MCF 10A (cell line): ENCODE measurements at regions not wholly inside any gene's neighbourhood (a gene's known extent, or its start where the extent isn't known, plus 50 kb on each side); places are given as distances from the start of the nearest gene placed in this dataset.
"Not testable (repeated sequence)": the region's sequence is repeated elsewhere in the genome, so short reads cannot be mapped to it uniquely, and the experiment has no call there.

ENCODE experiments used
- BruUV-seq: library from RNA; stranded (reverse); fragments of 400-500 nt; replicated peaks from 2 replicates; lab custom pipeline; 2021; lab: Mats Ljungman, UMichigan
- CTCF ChIA-PET: fragments of 300-600 bp; sonication (Branson Sonifier 250); formaldehyde crosslinking; extraction: SDS; loops from one replicate; lab custom pipeline; 2021; ENCODE audit warnings: antibody characterized with exemption, inconsistent platforms; lab: Yijun Ruan, JAX
- POLR2A ChIA-PET: fragments of 300-600, 350-650 bp; sonication (Branson Sonifier 250); formaldehyde crosslinking; extraction: SDS; loops from one replicate; lab custom pipeline; 2020; ENCODE audit warnings: antibody characterized with exemption, inconsistent platforms; lab: Yijun Ruan, JAX
- DNase-seq: peaks from one replicate; pipeline ENCODE4 v3.0.0-alpha.2; 2018; ENCODE audit not compliant: unreplicated experiment
- H3K27ac Mint-ChIP-seq: one replicate; pipeline ENCODE4 v1.8.0; 2022; ENCODE audit warnings: mild to moderate bottlenecking, low read depth, mixed read lengths; ENCODE audit not compliant: unreplicated experiment
- H3K27me3 Mint-ChIP-seq: one replicate; pipeline ENCODE4 v1.8.0; 2022; ENCODE audit warnings: mixed read lengths; ENCODE audit not compliant: insufficient read depth, unreplicated experiment
- H3K36me3 Mint-ChIP-seq: one replicate; pipeline ENCODE4 v1.8.0; 2022; ENCODE audit warnings: mild to moderate bottlenecking, moderate library complexity, mixed read lengths; ENCODE audit not compliant: insufficient read depth, unreplicated experiment
- H3K4me1 Mint-ChIP-seq: one replicate; pipeline ENCODE4 v1.8.0; 2022; ENCODE audit warnings: mixed read lengths; ENCODE audit not compliant: insufficient read depth, unreplicated experiment
- H3K4me3 Mint-ChIP-seq: one replicate; pipeline ENCODE4 v1.8.0; 2022; ENCODE audit warnings: mild to moderate bottlenecking, moderate library complexity, mixed read lengths; ENCODE audit not compliant: unreplicated experiment
- H3K9me3 Mint-ChIP-seq: one replicate; pipeline ENCODE4 v1.8.0; 2022; ENCODE audit warnings: mixed read lengths; ENCODE audit not compliant: unreplicated experiment
- intact Hi-C: fragments of 100-400 bp; cut with micrococcal nuclease; formaldehyde crosslinking; loops from 2 replicates; pipeline ENCODE4 v1.14.1; 2022
- TF ChIP-seq, protein P1 (sequence below): fragments of 200-600 bp; IDR thresholded peaks from one replicate; pipeline ENCODE4 v1.8.0; 2022; ENCODE audit warnings: antibody characterized with exemption, mild to moderate bottlenecking; ENCODE audit not compliant: unreplicated experiment

DNA sequence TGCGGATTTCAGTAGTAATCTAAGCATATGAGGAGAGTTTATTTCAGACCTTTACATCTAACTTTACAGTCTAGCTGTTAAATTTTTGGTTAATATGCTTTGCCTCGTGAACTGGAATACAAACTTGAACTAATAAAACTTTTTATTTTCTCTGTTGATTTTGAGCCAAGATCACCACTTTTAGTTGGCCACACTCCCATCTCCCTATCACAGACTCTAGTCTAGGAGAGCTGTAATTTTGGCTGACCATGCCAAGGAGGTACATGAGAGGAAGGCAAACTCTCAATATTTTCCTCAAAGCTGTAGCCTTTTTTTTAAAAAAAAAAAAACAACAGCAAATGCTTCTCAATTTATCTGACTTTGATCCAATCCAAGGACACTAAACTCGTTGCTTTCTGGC, 597.5 kb upstream of the PCDH7 start:
- no TSS peak for BruUV-seq
- Mint-ChIP-seq H3K27ac (no peak overlapping the region), H3K27me3 (no peaks in the 10 kb centered on the region), H3K9me3 (no peaks in the 10 kb centered on the region), H3K4me3 (no peak overlapping the region), H3K4me1 (no peaks in the 10 kb centered on the region), H3K36me3 (no peaks in the 10 kb centered on the region)
- ChIA-PET CTCF (no interaction called here), POLR2A (no interaction called here)
- intact Hi-C loops, result no loop called here
- TF ChIP-seq, protein P1, sequence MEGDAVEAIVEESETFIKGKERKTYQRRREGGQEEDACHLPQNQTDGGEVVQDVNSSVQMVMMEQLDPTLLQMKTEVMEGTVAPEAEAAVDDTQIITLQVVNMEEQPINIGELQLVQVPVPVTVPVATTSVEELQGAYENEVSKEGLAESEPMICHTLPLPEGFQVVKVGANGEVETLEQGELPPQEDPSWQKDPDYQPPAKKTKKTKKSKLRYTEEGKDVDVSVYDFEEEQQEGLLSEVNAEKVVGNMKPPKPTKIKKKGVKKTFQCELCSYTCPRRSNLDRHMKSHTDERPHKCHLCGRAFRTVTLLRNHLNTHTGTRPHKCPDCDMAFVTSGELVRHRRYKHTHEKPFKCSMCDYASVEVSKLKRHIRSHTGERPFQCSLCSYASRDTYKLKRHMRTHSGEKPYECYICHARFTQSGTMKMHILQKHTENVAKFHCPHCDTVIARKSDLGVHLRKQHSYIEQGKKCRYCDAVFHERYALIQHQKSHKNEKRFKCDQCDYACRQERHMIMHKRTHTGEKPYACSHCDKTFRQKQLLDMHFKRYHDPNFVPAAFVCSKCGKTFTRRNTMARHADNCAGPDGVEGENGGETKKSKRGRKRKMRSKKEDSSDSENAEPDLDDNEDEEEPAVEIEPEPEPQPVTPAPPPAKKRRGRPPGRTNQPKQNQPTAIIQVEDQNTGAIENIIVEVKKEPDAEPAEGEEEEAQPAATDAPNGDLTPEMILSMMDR, result no peak
- no peak for DNase-seq

DNA sequence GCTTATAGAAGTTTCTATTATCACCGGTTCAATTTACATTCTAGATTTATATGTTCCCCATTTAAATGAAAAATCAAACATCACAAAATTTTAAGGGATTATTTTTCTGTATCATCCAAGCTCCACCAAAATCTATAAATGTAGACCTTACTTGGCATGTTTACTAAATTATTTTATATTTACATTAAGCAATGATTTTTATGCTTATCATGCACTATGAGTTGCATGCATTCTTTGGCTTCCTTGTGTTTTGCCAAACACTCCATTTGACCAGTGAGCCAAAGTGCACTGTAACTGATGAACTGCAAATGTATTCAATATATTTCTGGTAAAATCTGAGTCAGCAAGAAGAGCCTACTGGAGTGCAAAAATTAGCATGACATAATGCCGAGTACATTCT, 595.5 kb upstream of the PCDH7 start:
- H3K4me1 Mint-ChIP-seq, H3K27me3 Mint-ChIP-seq, POLR2A ChIA-PET, H3K9me3 Mint-ChIP-seq, H3K4me3 Mint-ChIP-seq, intact Hi-C loops, H3K36me3 Mint-ChIP-seq, CTCF ChIA-PET, DNase-seq, H3K27ac Mint-ChIP-seq, BruUV-seq: not testable (repeated sequence)

DNA sequence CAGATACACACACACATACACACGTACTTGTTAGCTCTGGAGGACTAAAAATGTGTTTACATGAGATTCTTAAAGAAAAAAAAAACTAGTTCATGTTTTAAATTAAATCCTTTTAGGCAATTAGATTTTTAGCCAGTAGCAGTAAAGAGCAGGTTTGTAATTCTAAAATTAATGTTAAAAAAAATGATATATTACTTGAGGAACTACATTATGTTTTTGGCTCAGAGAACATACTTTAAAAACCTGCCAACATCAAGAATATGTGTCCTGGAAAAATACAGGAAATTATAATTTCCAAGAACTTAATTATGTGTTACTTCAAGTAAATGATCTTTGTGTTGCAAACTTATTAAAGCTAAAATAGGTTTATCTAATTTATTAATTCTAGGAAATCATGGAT, 594.3 kb upstream of the PCDH7 start:
- Mint-ChIP-seq H3K4me1 (no peaks in the 10 kb centered on the region), H3K4me3 (no peak overlapping the region), H3K27ac (no peak overlapping the region), H3K27me3 (no peaks in the 10 kb centered on the region), H3K36me3 (no peaks in the 10 kb centered on the region), H3K9me3 (no peaks in the 10 kb centered on the region)
- ChIA-PET POLR2A (no interaction called here), CTCF (interaction anchor here (0.6 kb wide), 1 partner anchor 880 kb away, joined by 3 read pairs; no protein-coding TSS in a partner anchor)
- intact Hi-C loops, result no loop called here
- no peak for DNase-seq
- TF ChIP-seq, protein P1, result no peak
- no TSS peak for BruUV-seq

DNA sequence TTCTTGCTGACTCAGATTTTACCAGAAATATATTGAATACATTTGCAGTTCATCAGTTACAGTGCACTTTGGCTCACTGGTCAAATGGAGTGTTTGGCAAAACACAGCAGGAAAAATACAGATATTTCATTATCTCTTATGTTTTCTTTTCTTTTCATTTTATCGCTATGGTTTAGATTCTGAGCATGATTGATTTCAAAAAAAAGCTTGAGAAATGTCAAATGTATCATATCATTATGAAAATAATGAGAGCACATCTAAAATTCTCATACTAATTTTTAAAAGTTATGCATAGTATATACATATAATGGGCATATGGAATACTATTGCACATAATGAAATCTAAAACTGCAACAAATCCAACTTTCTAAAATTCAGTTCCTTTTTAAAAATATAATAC, 593.8 kb upstream of the PCDH7 start:
- POLR2A ChIA-PET, result no interaction called here
- no peak overlapping the region for H3K4me3 Mint-ChIP-seq
- CTCF ChIA-PET, result no interaction called here
- H3K36me3 Mint-ChIP-seq, result no peaks in the 10 kb centered on the region
- H3K27ac Mint-ChIP-seq, result no peak overlapping the region
- DNase-seq, result no peak
- BruUV-seq, result no TSS peak
- no peaks in the 10 kb centered on the region for H3K4me1 Mint-ChIP-seq
- H3K27me3 Mint-ChIP-seq, result no peaks in the 10 kb centered on the region
- H3K9me3 Mint-ChIP-seq, result no peaks in the 10 kb centered on the region
- intact Hi-C loops, result no loop called here
- TF ChIP-seq, protein P1, result no peak

DNA sequence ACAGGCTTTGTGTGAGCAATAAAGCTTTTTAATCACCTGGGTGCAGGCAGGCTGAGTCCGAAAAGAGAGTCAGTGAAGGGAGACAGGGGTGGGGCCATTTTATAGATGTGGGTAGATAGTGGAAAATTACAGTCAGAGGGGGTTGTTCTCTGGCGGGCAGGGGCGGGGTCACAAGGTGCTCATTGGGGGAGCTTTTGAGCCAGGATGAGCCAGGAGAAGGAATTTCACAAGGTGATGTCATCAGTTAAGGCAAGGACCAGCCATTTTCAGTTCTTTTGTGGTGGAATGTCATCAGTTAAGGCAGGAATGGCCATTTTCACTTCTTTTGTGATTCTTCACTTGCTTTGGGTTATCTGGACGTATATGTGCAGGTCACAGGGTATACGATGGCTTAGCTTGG, 571.3 kb upstream of the PCDH7 start:
- H3K36me3 Mint-ChIP-seq, H3K4me1 Mint-ChIP-seq, H3K4me3 Mint-ChIP-seq, H3K27me3 Mint-ChIP-seq, intact Hi-C loops, BruUV-seq, CTCF ChIA-PET, DNase-seq, H3K27ac Mint-ChIP-seq: not testable (repeated sequence)
- POLR2A ChIA-PET, result interaction anchor here (0.6 kb wide), 1 partner anchor 494 kb away, joined by 3 read pairs; no protein-coding TSS in a partner anchor
- peaks cover 24% of the 10 kb centered on the region for H3K9me3 Mint-ChIP-seq

DNA sequence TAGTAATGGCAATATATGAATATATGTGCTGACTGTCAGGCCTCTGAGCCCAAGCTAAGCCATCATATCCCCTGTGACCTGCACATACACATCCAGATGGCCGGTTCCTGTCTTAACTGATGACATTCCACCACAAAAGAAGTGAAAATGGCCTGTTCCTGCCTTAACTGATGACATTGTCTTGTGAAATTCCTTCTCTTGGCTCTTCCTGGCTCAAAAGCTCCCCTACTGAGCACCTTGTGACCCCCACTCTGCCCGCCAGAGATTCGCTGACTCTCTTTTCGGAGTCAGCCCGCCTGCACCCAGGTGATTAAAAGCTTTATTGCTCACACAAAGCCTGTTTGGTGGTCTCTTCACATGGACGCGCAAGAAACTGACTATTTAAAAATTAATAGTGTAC, 570.6 kb upstream of the PCDH7 start:
- H3K36me3 Mint-ChIP-seq, H3K4me1 Mint-ChIP-seq, H3K27ac Mint-ChIP-seq, CTCF ChIA-PET, H3K4me3 Mint-ChIP-seq, DNase-seq, H3K27me3 Mint-ChIP-seq, BruUV-seq, intact Hi-C loops, POLR2A ChIA-PET: not testable (repeated sequence)
- H3K9me3 Mint-ChIP-seq, result peaks cover 17% of the 10 kb centered on the region
